ENCODE measurements at regions not wholly inside any gene's neighbourhood (a gene's known extent, or its start where the extent isn't known, plus 50 kb on each side); places are given as distances from the start of the nearest gene placed in this dataset.
"Not testable (repeated sequence)": the region's sequence is repeated elsewhere in the genome, so short reads cannot be mapped to it uniquely, and the experiment has no call there.

GRCh38 chr13:26861941-26862340 is 101.4 kb upstream of the GPR12 start:
- no peak for TF ChIP-seq CTCF (IDR thresholded peaks at IDR 0.05; ENCODE audit: borderline replicate concordance, control extremely low read depth, extremely low read depth, insufficient read depth, missing control alignments)
- no peak for DNase-seq (ENCODE audit: low spot score)
- in situ Hi-C loops (cut with MboI; ENCODE audit: low sequenced_read_pairs, unreplicated experiment) = no loop called here

GRCh38 chr13:26855921-26856320 is 95.3 kb upstream of the GPR12 start:
- DNase-seq (ENCODE audit: low spot score) = no peak
- in situ Hi-C loops (cut with MboI; ENCODE audit: low sequenced_read_pairs, unreplicated experiment) = no loop called here
- TF ChIP-seq CTCF (IDR thresholded peaks at IDR 0.05; ENCODE audit: borderline replicate concordance, control extremely low read depth, extremely low read depth, insufficient read depth, missing control alignments) = no peak

GRCh38 chr13:26855071-26855470 is 94.5 kb upstream of the GPR12 start:
- TF ChIP-seq CTCF (IDR thresholded peaks at IDR 0.05; ENCODE audit: borderline replicate concordance, control extremely low read depth, extremely low read depth, insufficient read depth, missing control alignments) = no peak
- in situ Hi-C loops (cut with MboI; ENCODE audit: low sequenced_read_pairs, unreplicated experiment) = no loop called here
- no peak for DNase-seq (ENCODE audit: low spot score)

GRCh38 chr13:26853323-26853722 is 92.7 kb upstream of the GPR12 start:
- DNase-seq (ENCODE audit: low spot score) = no peak
- TF ChIP-seq CTCF (IDR thresholded peaks at IDR 0.05; ENCODE audit: borderline replicate concordance, control extremely low read depth, extremely low read depth, insufficient read depth, missing control alignments) = no peak
- in situ Hi-C loops (cut with MboI; ENCODE audit: low sequenced_read_pairs, unreplicated experiment) = no loop called here

- in situ Hi-C loops (cut with MboI; ENCODE audit: low sequenced_read_pairs, unreplicated experiment) = no loop called here
- no peak for DNase-seq (ENCODE audit: low spot score)
- no peak for TF ChIP-seq CTCF (IDR thresholded peaks at IDR 0.05; ENCODE audit: borderline replicate concordance, control extremely low read depth, extremely low read depth, insufficient read depth, missing control alignments)
These were observed 86.7 kb upstream of the GPR12 start for GRCh38 chr13:26847281-26847680.

GRCh38 chr13:26845063-26845462 is 84.5 kb upstream of the GPR12 start:
- in situ Hi-C loops (cut with MboI; ENCODE audit: low sequenced_read_pairs, unreplicated experiment); DNase-seq (ENCODE audit: low spot score): not testable (repeated sequence)

GRCh38 chr13:26839682-26840081 is 79.1 kb upstream of the GPR12 start:
- DNase-seq (ENCODE audit: low spot score) = no peak
- no peak for TF ChIP-seq CTCF (IDR thresholded peaks at IDR 0.05; ENCODE audit: borderline replicate concordance, control extremely low read depth, extremely low read depth, insufficient read depth, missing control alignments)
- in situ Hi-C loops (cut with MboI; ENCODE audit: low sequenced_read_pairs, unreplicated experiment) = no loop called here

Data from GM13976 (cell line).